HG03196 (cell line): ENCODE measurements at regions not wholly inside any gene's neighbourhood (a gene's known extent, or its start where the extent isn't known, plus 50 kb on each side); places are given as distances from the start of the nearest gene placed in this dataset.
"Not testable (repeated sequence)": the region's sequence is repeated elsewhere in the genome, so short reads cannot be mapped to it uniquely, and the experiment has no call there.

ENCODE experiments used
- ATAC-seq: cut with Tn5 transposase; IDR thresholded peaks from one replicate; pipeline ENCODE4 v1.9.1; 2021; ENCODE audit not compliant: unreplicated experiment

DNA sequence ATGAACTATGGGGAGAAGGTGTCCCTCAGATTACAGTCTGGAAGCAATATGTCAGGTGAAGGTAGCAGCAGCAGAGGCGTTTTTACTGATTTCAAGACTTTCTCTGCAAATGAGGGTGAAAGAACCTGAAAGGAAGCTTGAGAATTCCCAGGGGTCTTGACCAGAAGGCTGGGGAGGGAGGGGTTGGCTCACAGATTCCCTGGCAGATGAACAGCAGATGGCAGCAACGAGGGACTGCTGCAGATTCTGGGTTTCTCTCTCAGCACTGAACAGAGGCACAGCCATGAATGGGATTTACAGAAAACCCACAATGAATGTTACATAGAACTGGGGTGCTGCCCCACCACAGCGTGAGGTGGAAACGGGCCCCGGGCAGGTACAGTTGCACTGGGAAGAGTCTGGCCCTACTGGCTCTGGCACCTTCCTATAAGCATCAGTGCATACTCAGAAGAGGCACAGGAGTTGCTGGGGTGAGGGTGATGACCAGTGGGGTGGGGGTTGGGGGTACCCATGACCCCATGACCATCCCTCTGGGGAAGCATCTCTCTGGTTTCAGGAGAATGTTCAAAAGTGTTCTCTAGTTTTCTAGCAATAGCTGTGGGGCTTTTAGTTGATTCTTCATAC is 317.8 kb downstream of the SH2D4B start:
- no peak for ATAC-seq

DNA sequence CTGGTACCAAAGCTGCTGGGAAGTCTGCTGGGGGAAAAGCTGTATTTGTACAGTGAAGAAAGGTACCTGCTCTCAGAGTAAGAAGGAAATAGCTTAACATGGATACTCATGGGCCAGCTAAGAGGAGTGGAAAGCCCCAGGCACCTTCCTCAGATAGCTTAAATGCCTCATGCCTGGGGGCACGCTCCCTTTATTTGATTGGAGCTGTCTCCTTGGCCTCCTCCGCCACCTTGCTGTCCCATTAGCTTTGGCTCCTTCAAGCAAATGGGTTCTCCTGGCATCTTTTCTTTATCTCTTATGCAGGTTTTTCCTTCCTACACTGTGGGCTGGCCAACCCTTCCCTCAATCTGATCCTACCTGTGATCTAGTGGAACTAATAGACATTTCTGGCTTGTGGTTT is 318.5 kb downstream of the SH2D4B start:
- ATAC-seq = no peak

DNA sequence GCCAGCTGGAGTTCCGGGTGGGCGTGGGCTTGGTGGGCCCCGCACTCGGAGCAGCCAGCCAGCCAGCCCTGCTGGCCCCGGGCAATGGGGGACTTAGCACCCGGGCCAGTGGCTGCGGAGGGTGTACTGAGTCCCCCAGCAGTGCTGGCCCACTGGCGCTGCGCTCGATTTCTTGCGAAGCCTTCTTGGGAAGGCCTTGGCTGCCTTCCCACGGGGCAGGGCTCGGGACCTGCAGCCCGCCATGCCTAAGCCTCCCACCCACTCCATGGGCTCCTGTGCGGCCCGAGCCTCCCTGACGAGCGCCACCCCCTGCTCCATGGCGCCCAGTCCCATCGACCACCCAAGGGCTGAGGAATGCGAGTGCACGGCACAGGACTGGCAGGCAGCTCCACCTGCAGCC is 321.6 kb downstream of the SH2D4B start:
- ATAC-seq = not testable (repeated sequence)

DNA sequence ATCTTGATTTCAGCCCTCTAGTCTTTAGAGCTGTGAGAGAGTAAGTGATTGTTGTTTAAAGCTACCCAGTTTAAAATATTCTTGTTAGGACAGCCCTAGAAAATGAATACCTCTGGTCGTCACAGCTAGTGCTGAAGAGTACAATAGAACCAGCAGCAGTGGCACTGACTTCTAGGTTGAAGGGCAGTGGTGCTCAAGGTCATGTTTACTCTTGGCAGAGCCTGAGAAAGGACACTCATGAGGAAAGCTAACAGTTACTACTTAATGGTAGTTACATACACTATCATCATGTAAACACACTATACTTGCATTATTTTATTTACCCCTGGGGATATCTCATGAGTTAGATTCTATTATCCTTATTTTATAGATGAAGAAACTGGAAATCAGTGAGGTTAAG is 323.0 kb downstream of the SH2D4B start:
- ATAC-seq = no peak

DNA sequence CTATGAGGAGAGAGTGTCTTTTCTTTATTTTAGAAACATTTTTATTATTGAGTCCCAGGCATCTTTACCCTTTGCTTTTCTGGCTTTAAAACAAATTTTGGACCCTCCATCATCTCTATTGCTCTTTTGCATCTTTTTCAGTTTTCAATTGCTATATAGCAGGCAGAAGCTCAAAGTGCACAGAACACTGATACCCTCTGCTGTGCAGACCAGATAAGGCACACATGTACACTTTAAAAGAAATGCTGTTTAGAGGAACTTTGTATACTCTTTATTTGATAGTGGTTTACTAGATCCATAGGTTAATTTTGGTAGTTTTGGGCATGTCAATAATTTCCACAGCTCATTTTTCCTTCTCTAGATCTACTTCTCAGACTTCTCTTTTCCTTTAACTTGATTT is 324.2 kb downstream of the SH2D4B start:
- ATAC-seq = no peak

DNA sequence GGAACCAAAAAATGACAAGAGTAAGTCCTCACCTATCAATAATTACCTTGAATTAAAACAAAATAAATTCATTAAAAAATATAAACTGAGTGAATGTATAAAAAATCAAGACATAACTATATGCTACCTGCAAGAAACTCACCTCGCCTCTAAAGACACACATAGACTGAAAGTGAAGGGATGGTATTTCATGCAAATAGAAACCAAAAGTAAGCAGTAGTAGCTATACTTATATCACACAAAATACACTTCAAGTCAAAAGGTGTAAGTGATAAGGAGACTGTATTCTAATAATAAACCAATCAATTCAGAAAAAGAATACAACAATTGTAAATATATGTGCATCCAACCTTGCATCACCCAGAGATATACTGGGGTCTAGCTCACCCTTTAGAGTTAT is 332.6 kb downstream of the SH2D4B start:
- ATAC-seq = peak; percentile 82

DNA sequence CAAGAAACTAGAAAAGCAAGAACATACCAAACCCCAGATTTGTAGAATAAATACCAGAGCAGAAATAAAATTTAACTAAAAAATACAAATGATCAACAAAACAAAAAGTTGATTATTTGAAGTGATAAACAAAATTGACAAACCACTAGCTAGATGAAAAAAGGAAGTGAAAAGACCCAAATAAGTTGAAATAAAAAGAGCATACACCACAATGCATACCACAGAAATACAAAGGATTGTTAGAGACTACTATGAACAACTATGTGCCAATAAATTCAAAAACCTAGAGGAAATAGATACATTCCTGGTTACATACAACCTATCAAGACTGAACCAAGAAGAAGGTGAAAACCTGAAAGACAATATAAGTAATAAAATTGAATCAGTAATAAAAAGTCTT is 333.4 kb downstream of the SH2D4B start:
- ATAC-seq = peak; percentile 42

DNA sequence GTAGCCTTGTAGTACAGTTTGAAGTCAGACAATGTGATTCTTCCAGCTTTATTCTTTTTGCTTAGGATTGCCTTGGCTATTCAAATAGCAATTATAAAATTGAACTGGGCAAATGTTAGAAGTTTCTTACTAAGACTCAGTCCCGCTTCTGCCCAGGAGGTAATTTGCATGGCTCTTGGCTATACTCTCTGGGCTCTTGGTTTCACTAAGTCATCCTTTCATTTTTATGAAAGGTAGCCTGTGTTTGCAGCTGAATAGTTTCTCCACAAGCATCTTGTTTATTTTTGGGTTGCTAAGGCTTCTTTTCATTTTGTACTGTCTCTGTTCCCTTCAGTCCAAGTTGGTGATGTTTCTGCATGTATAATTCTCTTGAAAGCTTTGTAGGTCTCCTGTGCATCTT is 340.6 kb downstream of the SH2D4B start:
- no peak for ATAC-seq

DNA sequence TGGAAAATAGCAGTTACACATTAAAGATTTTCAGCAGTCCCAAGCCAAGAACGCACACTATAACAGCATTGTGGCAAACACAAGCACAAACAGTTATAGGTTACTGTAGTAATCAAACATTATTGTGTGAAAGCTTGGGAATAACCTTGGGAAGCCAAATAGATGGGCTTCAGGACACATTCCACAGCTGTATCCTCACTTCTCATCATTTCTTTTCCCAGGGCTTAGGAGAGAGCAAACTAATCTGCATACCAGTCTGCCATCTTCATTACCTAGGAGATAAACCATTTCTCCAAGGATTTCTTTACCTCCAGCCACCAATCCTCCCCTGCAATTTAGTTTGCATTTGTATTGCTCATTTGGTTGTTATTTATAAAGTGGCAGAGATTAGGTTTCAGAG is 352.4 kb downstream of the SH2D4B start:
- no peak for ATAC-seq

DNA sequence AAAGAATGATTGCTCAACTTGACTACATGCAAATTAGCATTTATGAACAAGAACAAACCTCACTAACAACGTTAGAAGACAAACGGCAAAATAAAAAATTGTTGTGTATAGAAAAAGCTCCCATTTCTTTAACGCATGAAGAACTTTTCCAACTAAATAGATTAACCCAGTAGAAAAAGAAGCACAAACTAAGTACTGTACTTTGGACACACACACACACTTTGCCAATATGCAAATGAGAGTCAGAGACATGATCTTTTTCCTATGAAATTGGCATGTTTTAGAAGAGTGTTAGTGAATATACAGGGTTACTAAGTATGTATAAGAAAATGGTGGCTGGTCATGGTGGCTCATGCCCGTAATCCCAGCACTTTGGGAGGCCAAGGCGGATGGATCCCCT is 355.6 kb downstream of the SH2D4B start:
- ATAC-seq = no peak

DNA sequence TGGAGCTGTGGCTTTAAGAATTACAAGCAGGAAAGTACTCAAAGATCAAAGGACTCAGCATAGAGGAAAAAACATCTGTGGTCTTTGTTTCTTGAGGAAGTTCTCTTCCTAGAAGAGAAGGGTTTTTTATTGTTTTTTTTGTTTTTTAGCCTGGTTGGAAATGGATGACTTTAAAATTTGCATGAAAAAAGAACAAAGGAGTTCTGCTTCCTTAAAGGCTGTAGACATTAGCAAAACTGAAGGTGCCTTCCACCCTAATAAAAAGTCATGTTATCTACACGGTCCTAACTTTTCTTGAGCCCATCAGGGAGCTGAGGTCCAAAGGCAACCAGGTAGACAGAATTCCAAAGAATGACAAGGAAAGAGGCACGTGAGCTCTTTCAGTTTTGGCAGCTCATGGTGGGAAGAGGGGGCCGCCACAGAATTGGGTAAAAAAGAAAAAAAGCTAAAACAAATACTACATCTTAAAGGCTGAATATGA is 356.6 kb downstream of the SH2D4B start:
- ATAC-seq = no peak

DNA sequence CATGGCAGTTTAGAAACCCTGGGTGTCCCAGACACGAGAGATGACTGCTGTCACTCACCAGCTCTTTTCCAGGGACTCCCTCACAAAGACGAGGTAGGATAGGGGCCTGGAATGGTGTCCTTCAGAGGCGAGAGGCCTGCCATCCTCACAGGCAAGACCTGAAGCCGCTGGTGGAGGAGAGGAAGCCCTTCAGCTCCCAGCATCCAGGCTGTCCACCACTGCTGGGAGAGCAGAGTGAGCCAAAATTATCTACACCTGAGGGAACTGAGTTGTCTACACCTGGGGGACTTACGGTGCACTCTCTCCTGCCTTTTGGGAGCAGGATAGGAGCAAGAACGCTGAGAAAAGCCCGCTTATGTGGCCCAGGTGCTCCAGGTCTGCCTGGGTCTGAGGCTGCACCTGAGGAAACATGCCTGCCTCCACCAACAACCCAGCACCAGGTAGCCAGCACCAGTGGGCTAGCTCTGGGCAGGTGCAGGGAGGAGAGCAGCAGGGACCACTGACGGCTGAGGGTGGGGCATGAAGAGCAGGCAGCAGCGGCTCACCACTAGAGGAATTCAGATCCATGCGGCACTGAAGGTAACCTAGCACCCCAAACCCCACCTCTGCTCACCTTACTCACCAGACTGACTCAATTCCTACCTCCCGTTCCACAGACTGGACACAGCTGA is 357.2 kb downstream of the SH2D4B start:
- ATAC-seq = no peak

DNA sequence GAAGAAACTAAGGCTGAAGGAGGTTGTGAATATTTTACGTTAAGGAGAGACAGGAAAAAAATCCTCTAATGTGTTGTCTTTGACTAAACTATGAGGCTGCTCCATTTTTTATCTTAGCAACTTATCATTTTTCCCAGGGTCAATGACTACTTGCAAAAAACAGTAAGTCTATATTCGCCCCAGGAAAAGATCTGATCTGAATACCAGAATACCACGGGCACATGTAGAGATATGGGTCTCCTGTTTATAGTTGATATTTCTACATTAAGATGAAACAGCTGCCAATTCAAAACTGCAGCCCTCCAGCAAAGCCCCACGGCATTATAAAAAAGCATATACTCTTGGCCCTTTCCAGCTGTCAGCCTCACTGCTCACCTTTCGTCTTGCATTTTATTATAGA is 358.4 kb downstream of the SH2D4B start:
- no peak for ATAC-seq

DNA sequence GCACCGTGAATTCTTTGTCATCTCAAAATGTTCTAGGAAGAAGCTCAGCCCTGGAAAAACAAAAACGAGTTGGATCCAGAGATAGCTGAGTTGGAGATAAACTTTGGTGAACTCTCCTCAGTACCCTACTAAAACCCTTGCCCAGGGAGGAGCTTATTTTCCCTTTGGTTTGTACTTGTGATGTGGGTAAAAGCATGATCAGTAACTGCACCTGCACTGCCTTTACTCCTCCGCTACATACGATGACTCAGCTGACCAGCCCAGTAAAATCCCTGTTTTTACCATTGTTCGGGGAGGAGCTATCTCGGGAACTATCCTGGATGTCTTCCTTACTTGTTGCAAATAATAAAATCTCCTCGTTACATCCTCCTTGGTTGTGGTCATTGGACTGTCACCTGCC is 359.3 kb downstream of the SH2D4B start:
- no peak for ATAC-seq

DNA sequence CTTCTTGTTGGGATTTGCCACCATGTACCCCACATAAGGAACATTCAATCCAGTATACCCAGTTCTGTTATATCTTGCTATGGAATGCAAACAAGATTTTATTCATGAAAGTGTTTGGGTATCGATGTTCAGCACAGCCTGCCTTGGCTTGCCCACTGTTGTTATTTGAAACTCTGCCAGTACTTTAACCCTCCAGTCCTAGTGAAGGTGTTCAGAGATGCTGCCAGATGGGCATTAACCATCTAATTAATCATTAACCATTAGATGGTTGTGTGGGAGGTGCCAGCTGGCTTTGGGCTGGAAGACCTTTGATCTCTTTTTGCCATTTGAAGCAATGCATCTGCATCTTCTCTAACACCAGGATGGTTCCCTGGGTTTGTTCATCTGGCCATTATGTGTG is 363.0 kb downstream of the SH2D4B start:
- ATAC-seq = peak; percentile 55

DNA sequence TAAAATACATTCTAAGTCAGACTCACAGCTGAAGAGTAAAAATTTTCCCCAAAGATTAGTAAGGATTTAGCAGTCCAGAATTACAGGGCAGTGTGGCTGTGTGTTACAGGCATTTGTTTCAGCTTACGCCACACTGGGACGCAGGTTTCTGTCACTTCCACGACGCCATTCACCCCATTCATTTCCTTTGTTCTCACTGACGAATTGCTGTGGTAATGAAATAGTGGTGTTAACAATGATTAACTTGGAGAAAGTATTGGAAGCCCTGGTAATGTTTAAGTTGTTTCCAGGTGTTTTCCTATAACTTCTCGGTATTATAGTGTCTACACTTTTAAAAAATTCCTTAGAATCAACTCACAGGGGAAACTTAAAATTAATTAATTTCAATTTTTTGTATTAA is 370.9 kb downstream of the SH2D4B start:
- ATAC-seq = no peak

DNA sequence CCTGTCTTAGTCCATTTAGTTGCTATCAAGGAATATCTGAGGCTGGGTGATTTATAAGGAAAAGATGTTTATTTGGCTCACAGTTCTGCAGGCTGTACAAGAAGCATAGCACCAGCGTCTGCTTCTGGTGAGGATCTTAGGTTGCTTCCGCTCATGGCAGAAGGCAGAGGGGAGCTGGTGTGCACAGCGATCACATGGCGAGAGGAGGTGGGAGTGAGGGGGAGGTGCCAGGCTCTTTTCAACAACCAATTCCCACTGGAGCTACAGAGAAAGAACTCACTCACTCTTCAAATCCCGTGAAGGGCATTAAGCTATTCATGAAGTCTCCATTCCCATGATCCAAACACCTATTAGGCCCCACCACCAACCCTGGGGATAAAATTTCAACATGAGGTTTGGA is 371.6 kb downstream of the SH2D4B start:
- no peak for ATAC-seq

DNA sequence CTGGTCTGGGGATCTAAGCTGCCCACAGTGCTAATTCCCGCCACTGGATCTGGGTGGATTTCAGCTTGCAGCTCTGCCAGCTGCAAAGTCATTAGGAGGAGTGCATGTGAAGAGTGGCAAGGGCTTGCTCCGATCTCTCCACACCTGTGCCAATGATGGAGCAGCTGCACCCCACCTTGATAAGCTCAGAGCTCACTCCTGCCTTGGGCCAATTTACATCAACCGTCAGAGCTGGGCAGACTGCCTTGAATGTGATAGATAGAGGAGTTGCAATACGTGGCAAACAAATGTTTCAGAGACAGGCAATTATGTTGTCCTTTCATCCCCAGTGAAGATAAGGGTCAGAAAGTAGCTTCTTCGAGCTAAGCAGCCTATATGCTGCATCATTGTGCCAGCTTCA is 379.9 kb downstream of the SH2D4B start:
- no peak for ATAC-seq

DNA sequence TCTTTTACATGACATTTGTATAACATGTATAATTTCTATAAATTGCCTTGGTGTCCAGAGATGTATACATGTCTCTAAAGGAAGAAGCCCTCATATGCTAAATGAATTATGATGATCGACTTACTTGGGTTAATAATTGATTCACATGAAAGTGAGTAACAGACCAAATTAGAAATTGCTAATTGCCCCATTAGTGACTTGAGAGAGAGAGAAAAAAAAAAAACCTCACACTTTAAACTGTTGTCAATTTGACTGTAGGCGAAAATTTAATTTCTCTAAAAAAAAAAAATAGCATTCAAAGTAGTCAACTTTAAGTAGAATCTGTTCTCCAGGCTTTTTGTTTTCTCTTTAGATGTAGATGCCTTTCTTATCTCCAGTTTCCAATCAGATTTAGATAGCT is 383.3 kb downstream of the SH2D4B start:
- no peak for ATAC-seq

DNA sequence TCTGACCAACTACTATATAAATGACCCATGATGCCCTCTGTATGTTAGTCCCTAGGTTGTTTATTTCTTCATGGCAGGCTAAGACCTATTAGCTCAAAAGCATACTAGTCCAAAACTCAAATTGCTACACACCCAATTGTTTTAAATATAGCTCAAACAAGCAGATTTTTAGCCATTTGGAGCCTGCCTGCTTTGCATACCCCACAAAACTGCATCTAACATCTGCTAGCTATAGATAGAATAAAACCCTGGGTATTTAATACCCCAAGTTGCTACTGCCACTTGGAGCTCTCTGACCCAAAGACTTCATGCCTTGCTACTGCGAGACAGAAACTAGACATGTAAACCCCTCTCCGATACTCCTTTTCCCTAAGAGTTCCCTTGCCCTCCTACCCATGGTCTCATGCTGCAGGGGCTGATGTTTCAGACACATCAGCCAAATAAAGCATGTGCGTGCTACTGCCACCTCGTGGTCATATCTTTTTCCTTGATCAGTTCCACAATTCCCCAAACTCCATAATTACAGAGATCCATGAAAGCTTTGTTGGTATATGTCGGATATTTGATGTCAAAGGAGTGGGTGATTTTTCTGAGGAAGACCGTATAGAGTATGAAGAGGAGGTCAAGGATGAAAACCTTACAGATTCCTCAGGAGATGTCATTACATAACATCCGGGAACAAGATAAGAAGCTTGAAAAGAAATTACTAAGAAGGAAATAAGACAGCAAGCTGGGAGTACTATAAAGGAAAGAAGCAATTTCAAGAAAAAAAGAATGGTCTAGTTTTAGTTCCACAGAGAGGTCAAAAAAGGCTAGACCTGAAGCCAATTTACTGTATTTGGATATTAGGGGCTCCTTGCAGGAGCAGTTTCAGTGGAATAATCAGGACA is 386.6 kb downstream of the SH2D4B start:
- peak; percentile 73 for ATAC-seq

DNA sequence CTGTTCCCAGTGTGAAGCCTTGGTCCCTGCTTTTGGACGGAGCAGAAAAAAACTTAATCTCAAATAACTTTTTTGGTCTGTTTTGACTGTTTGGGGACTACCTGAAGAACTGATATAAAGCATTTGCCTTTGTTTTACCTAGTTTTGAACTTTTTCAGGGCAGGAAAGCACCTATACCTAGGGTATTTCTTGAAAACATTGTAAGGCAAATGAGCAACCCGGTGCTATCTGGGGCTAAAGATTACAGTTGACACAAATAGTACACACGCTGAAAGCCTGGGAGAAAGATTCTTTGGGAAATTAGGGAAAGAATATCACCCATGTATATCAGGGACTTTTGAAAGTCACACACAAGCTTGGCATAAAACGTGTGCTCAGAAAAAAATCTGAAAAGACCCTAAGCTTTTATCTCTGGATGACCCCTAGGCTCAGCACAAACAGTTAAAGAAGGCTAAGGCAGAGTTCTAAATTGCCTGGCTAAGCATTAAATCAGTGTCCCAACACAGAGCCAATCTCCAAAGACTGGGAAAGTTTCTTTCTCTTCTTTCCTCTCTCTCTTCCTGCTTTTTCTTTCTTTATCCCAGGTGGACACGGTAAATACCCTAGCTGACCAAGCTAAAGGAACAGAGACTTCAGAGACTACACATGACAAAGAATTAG is 389.8 kb downstream of the SH2D4B start:
- ATAC-seq = no peak
